GM12875 (cell line): ENCODE measurements at regions not wholly inside any gene's neighbourhood (a gene's known extent, or its start where the extent isn't known, plus 50 kb on each side); places are given as distances from the start of the nearest gene placed in this dataset.
"Not testable (repeated sequence)": the region's sequence is repeated elsewhere in the genome, so short reads cannot be mapped to it uniquely, and the experiment has no call there.

Source experiments
- H3K4me3 ChIP-seq: one replicate; pipeline ENCODE4 v1.5.1; 2011; ENCODE audit warnings: low read depth, low read length, control low read depth
- TF ChIP-seq, protein P1 (sequence below): IDR thresholded peaks from 2 replicates; pipeline ENCODE4 v1.5.1; 2011; ENCODE audit warnings: low read depth, mild to moderate bottlenecking, control low read depth, inconsistent platforms, low read length, moderate library complexity, borderline replicate concordance; ENCODE audit not compliant: insufficient read depth

DNA sequence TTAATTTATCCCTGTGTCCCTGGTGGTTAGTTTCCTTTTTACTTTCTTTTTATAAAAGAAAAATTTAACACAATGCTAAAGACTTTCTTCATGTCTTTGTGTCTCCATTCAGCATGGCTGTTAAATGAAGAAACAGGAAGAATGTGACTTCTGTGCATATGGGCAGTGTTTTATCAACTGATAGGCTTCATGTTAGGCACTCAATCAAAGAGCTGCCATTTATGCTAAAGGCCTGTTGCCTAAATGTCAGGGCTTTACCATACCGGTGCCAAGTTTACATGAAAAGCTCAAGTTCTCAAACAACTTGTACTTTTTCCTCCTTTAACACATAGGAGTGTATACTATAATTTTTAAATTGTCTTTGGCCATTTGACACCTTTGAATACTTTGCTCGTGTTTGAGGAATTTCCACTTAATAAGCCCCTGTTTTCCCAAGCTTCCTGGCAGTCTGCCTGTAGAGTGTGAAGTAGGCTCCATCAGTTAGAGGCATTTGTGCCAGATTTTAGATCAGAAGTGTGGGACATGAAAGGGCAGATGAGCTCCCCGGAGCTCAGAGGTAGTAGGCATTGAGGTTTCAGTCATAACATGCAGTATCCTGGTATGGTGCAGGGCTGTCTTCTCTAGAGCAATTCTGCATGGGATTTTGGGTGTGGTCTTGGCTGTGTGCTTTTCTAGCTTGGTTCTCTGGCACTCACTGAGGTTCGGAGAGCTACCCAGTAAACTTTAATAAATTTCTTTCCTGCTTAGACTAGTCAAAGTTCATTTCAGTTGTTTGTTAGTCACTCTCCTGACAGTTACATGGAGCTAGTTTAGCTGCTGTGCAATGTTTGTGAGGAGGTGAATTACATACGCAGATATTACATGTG lies 119.0 kb downstream of the LEPR start:
- TF ChIP-seq, protein P1, sequence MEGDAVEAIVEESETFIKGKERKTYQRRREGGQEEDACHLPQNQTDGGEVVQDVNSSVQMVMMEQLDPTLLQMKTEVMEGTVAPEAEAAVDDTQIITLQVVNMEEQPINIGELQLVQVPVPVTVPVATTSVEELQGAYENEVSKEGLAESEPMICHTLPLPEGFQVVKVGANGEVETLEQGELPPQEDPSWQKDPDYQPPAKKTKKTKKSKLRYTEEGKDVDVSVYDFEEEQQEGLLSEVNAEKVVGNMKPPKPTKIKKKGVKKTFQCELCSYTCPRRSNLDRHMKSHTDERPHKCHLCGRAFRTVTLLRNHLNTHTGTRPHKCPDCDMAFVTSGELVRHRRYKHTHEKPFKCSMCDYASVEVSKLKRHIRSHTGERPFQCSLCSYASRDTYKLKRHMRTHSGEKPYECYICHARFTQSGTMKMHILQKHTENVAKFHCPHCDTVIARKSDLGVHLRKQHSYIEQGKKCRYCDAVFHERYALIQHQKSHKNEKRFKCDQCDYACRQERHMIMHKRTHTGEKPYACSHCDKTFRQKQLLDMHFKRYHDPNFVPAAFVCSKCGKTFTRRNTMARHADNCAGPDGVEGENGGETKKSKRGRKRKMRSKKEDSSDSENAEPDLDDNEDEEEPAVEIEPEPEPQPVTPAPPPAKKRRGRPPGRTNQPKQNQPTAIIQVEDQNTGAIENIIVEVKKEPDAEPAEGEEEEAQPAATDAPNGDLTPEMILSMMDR, result no peak
- no peak overlapping the region for H3K4me3 ChIP-seq

DNA sequence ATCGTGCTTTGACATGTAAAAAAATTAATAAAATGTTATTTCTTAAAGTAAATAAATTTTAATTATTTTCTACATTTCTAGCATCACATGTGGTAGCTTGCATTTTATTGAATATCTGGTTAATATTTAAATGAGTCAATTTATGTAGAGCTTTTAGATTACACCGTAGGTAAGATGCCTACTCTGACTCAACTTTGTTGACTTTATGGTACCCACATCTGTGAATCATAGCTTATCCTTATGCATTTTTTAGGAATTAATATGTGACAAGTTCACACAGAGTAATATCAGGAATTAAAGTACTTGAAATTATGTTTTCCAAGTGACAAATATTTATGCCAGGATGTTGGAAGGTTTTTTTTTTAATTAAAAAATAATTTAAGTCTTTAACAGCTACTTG lies 120.7 kb downstream of the LEPR start:
- H3K4me3 ChIP-seq, result no peak overlapping the region
- TF ChIP-seq, protein P1, result no peak

DNA sequence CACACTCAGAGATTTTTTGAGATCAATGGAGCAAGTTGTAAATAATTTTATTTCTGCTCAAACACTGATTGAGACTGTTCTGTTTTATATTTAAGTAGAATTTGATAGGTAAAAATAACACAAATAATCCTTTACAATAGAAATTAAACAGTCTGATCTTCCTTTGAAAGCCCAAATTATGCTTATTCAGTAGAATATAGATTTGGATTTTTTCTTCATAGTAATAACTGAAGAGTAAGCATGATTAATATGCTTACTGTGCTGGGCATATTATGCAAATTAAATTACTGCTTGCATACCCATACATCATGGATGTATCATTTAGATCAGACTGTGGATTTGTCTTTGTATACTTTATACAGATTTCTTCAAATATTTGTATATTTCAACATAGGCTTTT lies 121.4 kb downstream of the LEPR start:
- TF ChIP-seq, protein P1, result no peak
- no peak overlapping the region for H3K4me3 ChIP-seq

DNA sequence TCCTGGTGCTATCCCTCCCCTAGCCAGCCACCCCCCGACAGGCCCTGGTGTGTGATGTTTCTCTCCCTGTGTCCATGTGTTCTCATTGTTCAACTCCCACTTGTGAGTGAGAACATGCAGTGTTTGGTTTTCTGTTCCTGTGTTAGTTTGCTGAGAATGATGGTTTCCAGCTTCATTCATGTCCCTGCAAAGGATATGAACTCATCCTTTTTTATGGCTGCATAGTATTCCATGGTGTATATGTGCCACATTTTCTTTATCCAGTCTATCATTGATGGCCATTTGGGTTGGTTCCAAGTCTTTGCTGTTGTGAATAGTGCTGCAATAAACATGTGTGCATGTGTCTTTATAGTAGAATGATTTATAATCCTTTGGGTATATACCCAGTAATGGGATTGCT lies 122.1 kb downstream of the LEPR start:
- not testable (repeated sequence) for H3K4me3 ChIP-seq

DNA sequence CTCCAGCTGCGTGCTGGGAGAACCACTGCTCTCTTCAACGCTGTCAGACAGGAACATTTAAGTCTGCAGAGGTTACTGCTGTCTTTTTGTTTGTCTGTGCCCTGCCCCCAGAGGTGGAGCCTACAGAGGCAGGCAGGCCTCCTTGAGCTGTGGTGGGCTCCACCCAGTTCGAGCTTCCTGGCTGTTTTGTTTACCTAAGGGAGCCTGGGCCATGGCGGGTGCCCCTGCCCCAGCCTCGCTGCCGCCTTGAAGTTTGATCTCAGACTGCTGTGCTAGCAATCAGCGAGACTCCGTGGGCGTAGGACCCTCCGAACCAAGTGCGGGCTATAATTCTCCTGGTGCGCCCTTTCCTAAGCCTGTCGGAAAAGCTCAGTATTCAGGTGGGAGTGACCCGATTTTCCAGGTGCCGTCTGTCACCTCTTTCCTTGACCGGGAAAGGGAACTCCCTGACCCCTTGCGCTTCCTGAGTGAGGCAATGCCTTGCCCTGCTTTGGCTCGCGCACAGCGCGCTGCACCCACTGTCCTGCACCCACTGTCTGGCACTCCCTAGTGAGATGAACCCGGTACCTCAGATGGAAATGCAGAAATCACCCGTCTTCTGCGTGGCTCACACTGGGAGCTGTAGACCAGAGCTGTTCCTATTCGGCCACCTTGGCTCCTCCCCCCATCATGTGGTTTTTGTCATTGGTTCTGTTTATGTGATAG lies 130.0 kb downstream of the LEPR start:
- H3K4me3 ChIP-seq, result not testable (repeated sequence)

DNA sequence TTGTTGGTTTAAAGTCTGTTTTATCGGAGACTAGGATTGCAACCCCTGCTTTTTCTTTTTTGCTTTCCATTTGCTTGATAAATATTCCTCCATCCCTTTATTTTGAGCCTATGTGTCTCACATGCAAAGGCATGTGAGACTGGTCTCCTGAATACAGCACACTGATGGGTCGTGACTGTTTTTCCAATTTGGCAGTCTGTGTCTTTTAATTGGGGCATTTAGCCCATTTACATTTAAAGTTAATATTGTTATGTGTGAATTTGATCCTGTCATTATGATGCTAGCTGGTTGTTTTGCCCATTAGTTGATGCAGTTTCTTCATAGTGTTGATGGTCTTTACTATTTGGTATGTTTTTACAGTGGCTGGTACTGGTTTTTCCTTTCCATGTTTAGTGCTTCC lies 132.0 kb downstream of the LEPR start:
- H3K4me3 ChIP-seq, result not testable (repeated sequence)

DNA sequence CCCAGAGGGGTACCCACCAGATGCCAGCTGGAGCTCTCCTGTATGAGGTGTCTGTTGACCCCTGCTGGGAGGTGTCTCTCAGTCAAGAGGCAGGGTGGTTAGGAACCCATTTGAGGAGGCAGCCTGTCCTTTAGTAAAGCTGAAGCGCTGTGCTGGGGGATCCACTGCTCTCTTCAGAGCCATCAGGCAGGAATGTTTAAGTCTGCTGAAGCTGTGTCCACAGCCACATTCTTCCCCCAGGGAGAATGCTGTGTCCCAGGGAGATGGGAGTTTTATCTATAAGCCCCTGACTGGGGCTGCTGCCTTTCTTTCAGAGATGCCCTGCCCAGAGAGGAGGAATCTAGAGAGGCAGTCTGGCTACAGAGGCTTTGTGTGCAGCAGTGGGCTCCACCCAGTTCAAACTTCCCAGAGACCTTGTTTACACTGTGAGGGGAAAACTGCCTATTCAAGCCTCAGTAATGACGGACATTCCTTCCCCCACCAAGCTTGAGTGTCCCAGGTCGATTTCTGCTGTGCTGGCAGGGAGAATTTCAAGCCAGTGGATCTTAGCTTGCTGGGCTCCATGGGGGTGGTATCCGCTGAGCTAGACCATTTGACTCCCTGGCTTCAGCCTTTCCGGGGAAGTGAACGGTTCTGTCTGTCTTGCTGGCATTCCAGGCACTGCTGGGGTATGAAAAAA lies 133.8 kb downstream of the LEPR start:
- H3K4me3 ChIP-seq, result not testable (repeated sequence)

DNA sequence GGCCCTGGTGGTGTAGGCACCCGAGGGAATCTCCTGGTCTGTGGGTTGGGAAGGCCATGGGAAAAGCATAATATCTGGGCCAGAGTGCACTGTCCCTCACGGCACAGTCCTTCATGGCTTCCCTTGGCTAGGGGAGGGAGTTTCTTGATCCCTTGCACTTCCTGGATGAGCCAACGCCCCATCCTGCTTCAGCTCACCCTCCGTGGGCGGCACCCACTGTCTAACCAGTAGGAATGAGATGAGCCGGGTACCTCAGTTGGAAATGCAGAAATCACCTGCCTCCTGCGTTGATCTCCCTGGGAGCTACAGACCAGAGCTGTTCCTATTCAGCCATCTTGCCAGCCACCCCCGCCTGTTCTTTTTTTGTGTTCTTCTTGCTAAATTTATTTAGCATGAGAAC lies 134.4 kb downstream of the LEPR start:
- TF ChIP-seq, protein P1, result no peak
- H3K4me3 ChIP-seq, result no peak overlapping the region

DNA sequence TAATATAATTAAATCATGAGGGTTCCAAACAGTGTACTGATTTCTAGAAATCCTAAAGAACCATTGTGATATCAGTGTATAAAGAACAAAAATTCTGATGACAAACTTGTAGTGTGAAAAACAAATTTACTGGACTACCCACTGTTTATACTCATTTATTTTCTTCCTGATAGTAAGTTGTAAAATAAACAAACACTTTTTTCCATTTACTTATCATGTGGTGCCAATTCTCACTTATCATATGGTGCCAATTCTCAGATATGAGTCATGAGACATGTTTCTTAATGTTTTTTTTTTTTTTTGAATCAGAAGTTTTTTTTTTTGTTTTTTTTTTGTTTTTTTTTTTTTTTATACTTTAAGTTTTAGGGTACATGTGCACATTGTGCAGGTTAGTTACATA lies 137.7 kb downstream of the LEPR start:
- H3K4me3 ChIP-seq, result no peak overlapping the region
- TF ChIP-seq, protein P1, result no peak
